Upper lobe of right lung (tissue), 1 donor: ENCODE measurements at regions not wholly inside any gene's neighbourhood (a gene's known extent, or its start where the extent isn't known, plus 50 kb on each side); places are given as distances from the start of the nearest gene placed in this dataset.

Experiments
- ATAC-seq: fragments of 200-7000 bp; cut with Tn5 transposase; one replicate; pipeline ENCODE4 v1.9.1; 2020; ENCODE audit warnings: mild to moderate bottlenecking, moderate library complexity
- DNase-seq: peaks from one replicate; pipeline ENCODE4 v3.0.0-alpha.2; 2020
- H3K27ac ChIP-seq: fragments of 200-600 bp; one replicate; pipeline ENCODE4 v1.8.0; 2022
- H3K27me3 ChIP-seq: fragments of 200-600 bp; one replicate; pipeline ENCODE4 v1.8.0; 2022; ENCODE audit warnings: mild to moderate bottlenecking
- H3K36me3 ChIP-seq: fragments of 200-600 bp; one replicate; pipeline ENCODE4 v1.8.0; 2022
- H3K4me1 ChIP-seq: fragments of 200-600 bp; one replicate; pipeline ENCODE4 v1.8.0; 2022
- H3K4me3 ChIP-seq: fragments of 200-600 bp; one replicate; pipeline ENCODE4 v1.8.0; 2022; ENCODE audit warnings: mild to moderate bottlenecking
- H3K9me3 ChIP-seq: fragments of 200-600 bp; one replicate; pipeline ENCODE4 v1.8.0; 2022
- intact Hi-C: fragments of 100-400 bp; cut with DNase I; formaldehyde crosslinking; loops from one replicate; pipeline ENCODE4 v1.11.0; 2022
- TF ChIP-seq, protein P1 (sequence below): fragments of 200-600 bp; IDR thresholded peaks from one replicate; pipeline ENCODE4 v1.8.0; 2022; ENCODE audit warnings: antibody characterized with exemption
- donor health status: DM: no; HTN: yes; CAD: no; lungs with severe emphysema.

GRCh38 chr2:23073671-23074070, 311.3 kb upstream of the KLHL29 start:
- Histone ChIP-seq H3K27ac (no peak overlapping the region), H3K4me3 (no peak overlapping the region), H3K27me3 (no peaks in the 10 kb centered on the region), H3K9me3 (no peaks in the 10 kb centered on the region), H3K4me1 (no peaks in the 10 kb centered on the region), H3K36me3 (no peaks in the 10 kb centered on the region)
- intact Hi-C loops, result no loop called here
- no peak for DNase-seq
- no peak for ATAC-seq
- TF ChIP-seq, protein P1, sequence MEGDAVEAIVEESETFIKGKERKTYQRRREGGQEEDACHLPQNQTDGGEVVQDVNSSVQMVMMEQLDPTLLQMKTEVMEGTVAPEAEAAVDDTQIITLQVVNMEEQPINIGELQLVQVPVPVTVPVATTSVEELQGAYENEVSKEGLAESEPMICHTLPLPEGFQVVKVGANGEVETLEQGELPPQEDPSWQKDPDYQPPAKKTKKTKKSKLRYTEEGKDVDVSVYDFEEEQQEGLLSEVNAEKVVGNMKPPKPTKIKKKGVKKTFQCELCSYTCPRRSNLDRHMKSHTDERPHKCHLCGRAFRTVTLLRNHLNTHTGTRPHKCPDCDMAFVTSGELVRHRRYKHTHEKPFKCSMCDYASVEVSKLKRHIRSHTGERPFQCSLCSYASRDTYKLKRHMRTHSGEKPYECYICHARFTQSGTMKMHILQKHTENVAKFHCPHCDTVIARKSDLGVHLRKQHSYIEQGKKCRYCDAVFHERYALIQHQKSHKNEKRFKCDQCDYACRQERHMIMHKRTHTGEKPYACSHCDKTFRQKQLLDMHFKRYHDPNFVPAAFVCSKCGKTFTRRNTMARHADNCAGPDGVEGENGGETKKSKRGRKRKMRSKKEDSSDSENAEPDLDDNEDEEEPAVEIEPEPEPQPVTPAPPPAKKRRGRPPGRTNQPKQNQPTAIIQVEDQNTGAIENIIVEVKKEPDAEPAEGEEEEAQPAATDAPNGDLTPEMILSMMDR, result no peak

DNA sequence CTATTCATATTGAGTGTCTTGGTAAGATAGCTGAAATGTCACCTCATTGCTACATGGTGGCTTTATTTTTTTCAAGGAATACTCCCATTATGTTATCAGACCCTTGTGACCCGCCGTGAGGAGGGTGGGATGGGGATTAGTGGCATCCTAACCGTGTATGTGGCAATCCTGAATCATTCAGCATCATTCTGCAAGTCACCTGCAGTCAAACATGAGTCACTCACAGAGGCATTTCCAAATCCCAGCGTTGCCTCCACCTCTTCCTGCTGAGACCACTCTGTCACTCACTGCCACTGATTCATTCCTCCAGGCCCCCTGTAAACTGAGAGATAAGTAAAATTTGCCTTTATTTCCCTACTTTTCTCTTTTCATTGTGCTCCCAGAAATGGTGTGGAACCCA, 307.4 kb upstream of the KLHL29 start:
- H3K27ac ChIP-seq, result no peak overlapping the region
- DNase-seq (no peak), ATAC-seq (no peak)
- H3K36me3 ChIP-seq, result no peaks in the 10 kb centered on the region
- TF ChIP-seq, protein P1, result no peak
- intact Hi-C loops, result no loop called here
- H3K9me3 ChIP-seq, result no peaks in the 10 kb centered on the region
- H3K27me3 ChIP-seq, result no peaks in the 10 kb centered on the region
- H3K4me1 ChIP-seq, result no peaks in the 10 kb centered on the region
- no peak overlapping the region for H3K4me3 ChIP-seq

- Histone ChIP-seq H3K4me3 (no peak overlapping the region), H3K36me3 (no peaks in the 10 kb centered on the region), H3K4me1 (no peaks in the 10 kb centered on the region), H3K9me3 (no peaks in the 10 kb centered on the region), H3K27ac (no peak overlapping the region), H3K27me3 (no peaks in the 10 kb centered on the region)
- no peak for DNase-seq
- TF ChIP-seq, protein P1, result no peak
- ATAC-seq, result no peak
- intact Hi-C loops, result no loop called here
These were observed 306.1 kb upstream of the KLHL29 start for GRCh38 chr2:23078784-23079434.

GRCh38 chr2:23083966-23084365, 301.0 kb upstream of the KLHL29 start:
- Histone ChIP-seq H3K4me3 (no peak overlapping the region), H3K36me3 (no peaks in the 10 kb centered on the region), H3K27ac (no peak overlapping the region), H3K4me1 (no peaks in the 10 kb centered on the region), H3K9me3 (no peaks in the 10 kb centered on the region), H3K27me3 (no peaks in the 10 kb centered on the region)
- TF ChIP-seq, protein P1, result no peak
- intact Hi-C loops, result no loop called here
- no peak for ATAC-seq
- no peak for DNase-seq

DNA sequence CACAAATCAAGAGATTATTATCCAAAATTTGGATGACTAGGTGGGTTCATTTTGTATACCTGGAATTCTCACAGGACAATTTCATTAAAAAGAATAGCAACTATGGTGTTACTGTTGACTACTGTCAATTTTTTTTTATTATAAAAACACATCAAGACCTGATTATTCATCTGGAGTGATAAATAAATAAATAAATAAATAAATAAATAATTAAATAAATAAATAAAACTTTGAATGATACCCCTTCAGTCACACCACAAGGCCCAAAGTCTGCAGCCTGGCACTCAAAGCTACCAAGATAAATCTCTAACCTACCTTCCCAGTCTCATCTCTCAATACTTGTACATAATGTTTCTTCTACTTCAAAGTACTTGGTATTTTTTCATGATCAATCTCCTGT, 294.0 kb upstream of the KLHL29 start:
- TF ChIP-seq, protein P1, result no peak
- H3K4me1 ChIP-seq, result no peaks in the 10 kb centered on the region
- no peak overlapping the region for H3K4me3 ChIP-seq
- no peaks in the 10 kb centered on the region for H3K27me3 ChIP-seq
- no peak overlapping the region for H3K27ac ChIP-seq
- no peaks in the 10 kb centered on the region for H3K36me3 ChIP-seq
- DNase-seq (no peak), ATAC-seq (no peak)
- intact Hi-C loops, result no loop called here
- H3K9me3 ChIP-seq, result no peaks in the 10 kb centered on the region

- Histone ChIP-seq H3K9me3 (no peaks in the 10 kb centered on the region), H3K27ac (no peak overlapping the region), H3K27me3 (no peaks in the 10 kb centered on the region), H3K4me1 (no peaks in the 10 kb centered on the region), H3K36me3 (no peaks in the 10 kb centered on the region), H3K4me3 (no peak overlapping the region)
- DNase-seq (no peak), ATAC-seq (no peak)
- TF ChIP-seq, protein P1, result no peak
- intact Hi-C loops, result no loop called here
These were observed 293.1 kb upstream of the KLHL29 start for GRCh38 chr2:23091900-23092299.
